Transverse colon (tissue), 4 donors: ENCODE measurements at regions not wholly inside any gene's neighbourhood (a gene's known extent, or its start where the extent isn't known, plus 50 kb on each side); places are given as distances from the start of the nearest gene placed in this dataset.

ENCODE experiments used
- EP300 ChIP-seq: sonication (generic); formaldehyde crosslinking; IDR thresholded peaks from one replicate; pipeline ENCODE4 v1.6.1; 2017; ENCODE audit warnings: antibody characterized with exemption, low read depth
- POLR2A ChIP-seq: fragments of 450-650 bp; IDR thresholded peaks from one replicate; pipeline ENCODE4 v1.6.1; 2016; ENCODE audit warnings: antibody characterized with exemption, mild to moderate bottlenecking, moderate library complexity
- POLR2AphosphoS5 ChIP-seq, 3 donors: sonication (generic); formaldehyde crosslinking; IDR thresholded peaks; one replicate each; pipeline ENCODE4 v1.6.1; 2016; ENCODE audit warnings: antibody characterized with exemption in 3 of 3
- TF ChIP-seq, protein P1 (sequence below), 5 experiments: fragments of 200-600 bp in 3 of 5; fragments of 450-650 bp in 2 of 5; sonication (generic) in 3 of 5; IDR thresholded peaks; 1 replicate in 2 of 5; 2 replicates in 3 of 5; pipeline ENCODE4 v1.5.1; 2016 to 2017; ENCODE audit warnings: antibody characterized with exemption in 5 of 5, inconsistent platforms in 3 of 5, mild to moderate bottlenecking in 2 of 5, moderate library complexity in 1 of 5

DNA sequence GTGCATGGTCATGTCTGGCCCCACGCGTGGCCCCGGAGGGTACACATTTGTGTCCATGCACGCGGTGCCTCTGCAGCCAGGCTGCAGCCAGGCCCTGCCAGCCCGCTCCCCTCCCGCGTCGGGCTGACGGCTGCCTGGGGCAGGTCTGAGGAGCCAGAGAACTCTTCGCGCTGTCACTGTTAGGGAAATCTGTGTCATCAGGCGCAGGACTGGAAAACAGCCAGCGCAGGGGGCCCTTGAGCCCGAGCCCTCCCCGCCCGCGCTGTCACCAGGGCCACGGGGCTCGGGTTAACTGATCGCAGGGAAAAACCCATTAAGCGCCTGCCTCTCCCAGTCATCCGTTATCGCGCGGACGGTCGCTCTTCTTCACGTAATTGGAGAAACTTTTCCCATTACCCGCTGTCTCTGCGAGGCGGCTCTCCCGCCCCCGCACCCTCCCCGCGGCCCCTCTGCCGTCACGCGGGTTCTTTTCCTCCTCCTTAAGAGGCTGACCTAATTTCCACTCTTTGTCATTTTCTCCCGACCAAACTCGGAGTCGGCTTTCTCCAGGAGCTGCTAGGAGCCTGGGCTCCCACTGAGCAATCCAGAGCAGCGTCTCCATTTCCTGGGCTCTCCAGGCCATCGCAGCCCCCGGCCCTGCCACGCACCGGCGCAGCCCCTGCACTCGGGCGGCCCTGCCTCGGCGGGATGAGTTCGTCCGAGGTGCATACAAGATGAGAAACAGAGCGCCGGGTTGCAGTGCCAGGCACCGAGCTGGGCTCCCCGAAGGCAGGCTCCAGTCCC, 57.5 kb upstream of the PRR23E start:
- TF ChIP-seq POLR2A, result no peak
- TF ChIP-seq, protein P1, sequence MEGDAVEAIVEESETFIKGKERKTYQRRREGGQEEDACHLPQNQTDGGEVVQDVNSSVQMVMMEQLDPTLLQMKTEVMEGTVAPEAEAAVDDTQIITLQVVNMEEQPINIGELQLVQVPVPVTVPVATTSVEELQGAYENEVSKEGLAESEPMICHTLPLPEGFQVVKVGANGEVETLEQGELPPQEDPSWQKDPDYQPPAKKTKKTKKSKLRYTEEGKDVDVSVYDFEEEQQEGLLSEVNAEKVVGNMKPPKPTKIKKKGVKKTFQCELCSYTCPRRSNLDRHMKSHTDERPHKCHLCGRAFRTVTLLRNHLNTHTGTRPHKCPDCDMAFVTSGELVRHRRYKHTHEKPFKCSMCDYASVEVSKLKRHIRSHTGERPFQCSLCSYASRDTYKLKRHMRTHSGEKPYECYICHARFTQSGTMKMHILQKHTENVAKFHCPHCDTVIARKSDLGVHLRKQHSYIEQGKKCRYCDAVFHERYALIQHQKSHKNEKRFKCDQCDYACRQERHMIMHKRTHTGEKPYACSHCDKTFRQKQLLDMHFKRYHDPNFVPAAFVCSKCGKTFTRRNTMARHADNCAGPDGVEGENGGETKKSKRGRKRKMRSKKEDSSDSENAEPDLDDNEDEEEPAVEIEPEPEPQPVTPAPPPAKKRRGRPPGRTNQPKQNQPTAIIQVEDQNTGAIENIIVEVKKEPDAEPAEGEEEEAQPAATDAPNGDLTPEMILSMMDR (IDR thresholded peaks at IDR 0.05), result no peak
- TF ChIP-seq POLR2AphosphoS5 (IDR thresholded peaks at IDR 0.05), result no peak
- no peak for TF ChIP-seq EP300
